Coronary artery (tissue), 2 donors: ENCODE measurements at regions not wholly inside any gene's neighbourhood (a gene's known extent, or its start where the extent isn't known, plus 50 kb on each side); places are given as distances from the start of the nearest gene placed in this dataset.
"Not testable (repeated sequence)": the region's sequence is repeated elsewhere in the genome, so short reads cannot be mapped to it uniquely, and the experiment has no call there.

ENCODE experiments used
- DNase-seq: peaks from one replicate; pipeline ENCODE4 v3.0.0-alpha.2; 2017; ENCODE audit warnings: low spot score
- H3K27ac ChIP-seq, 2 donors: fragments of 200-600 bp; sonication (generic); one replicate each; pipeline ENCODE4 v1.5.1; 2016 to 2019
- H3K4me3 ChIP-seq: fragments of 200-600 bp; sonication (generic); 2 replicates; pipeline ENCODE4 v1.5.1; 2016; ENCODE audit warnings: mild to moderate bottlenecking, moderate library complexity
- CTCF ChIP-seq: fragments of 200-600 bp; sonication (generic); IDR thresholded peaks from one replicate; pipeline ENCODE4 v1.5.1; 2019; ENCODE audit warnings: antibody characterized with exemption

- TF ChIP-seq CTCF = no peak
- no peak overlapping the region for H3K4me3 ChIP-seq
- no peak overlapping the region for H3K27ac ChIP-seq
- DNase-seq = no peak
These were observed 2602.5 kb downstream of the PCDH9 start for GRCh38 chr13:64627654-64628053.

- H3K27ac ChIP-seq = no peak overlapping the region
- no peak for DNase-seq
- TF ChIP-seq CTCF = no peak
- no peak overlapping the region for H3K4me3 ChIP-seq
These were observed 2604.0 kb downstream of the PCDH9 start for GRCh38 chr13:64626105-64626504.

GRCh38 chr13:64617231-64617630 lies 2612.9 kb downstream of the PCDH9 start:
- no peak for DNase-seq
- Histone ChIP-seq H3K27ac (no peak overlapping the region), H3K4me3 (no peak overlapping the region)
- no peak for TF ChIP-seq CTCF

- Histone ChIP-seq H3K4me3 (no peak overlapping the region), H3K27ac (no peak overlapping the region)
- no peak for TF ChIP-seq CTCF
- DNase-seq = no peak
These were observed 2638.2 kb downstream of the PCDH9 start for GRCh38 chr13:64591971-64592370.

- no peak for DNase-seq
- H3K4me3 ChIP-seq = no peak overlapping the region
- TF ChIP-seq CTCF = no peak
- no peak overlapping the region for H3K27ac ChIP-seq
These were observed 2650.8 kb downstream of the PCDH9 start for GRCh38 chr13:64579331-64579730.

GRCh38 chr13:64568748-64569147 lies 2661.4 kb downstream of the PCDH9 start:
- no peak for TF ChIP-seq CTCF
- H3K27ac ChIP-seq = no peak overlapping the region

GRCh38 chr13:64558031-64558430 lies 2672.1 kb downstream of the PCDH9 start:
- H3K27ac ChIP-seq, DNase-seq, H3K4me3 ChIP-seq: not testable (repeated sequence)

More at GRCh38 chr13:64568748-64569147, 2661.4 kb downstream of the PCDH9 start:
- DNase-seq = no peak
- H3K4me3 ChIP-seq = no peak overlapping the region

GRCh38 chr13:64556376-64556775 lies 2673.8 kb downstream of the PCDH9 start:
- no peak overlapping the region for H3K27ac ChIP-seq
- no peak overlapping the region for H3K4me3 ChIP-seq
- DNase-seq = no peak
- TF ChIP-seq CTCF = no peak
